Thoracic aorta (tissue), 2 donors: ENCODE measurements at regions not wholly inside any gene's neighbourhood (a gene's known extent, or its start where the extent isn't known, plus 50 kb on each side); places are given as distances from the start of the nearest gene placed in this dataset.
A peak's percentile ranks its signal among the peaks of the same experiment; 100 is the strongest.

Experiments
- ATAC-seq: fragments of 150-250 bp; one replicate; pipeline ENCODE4 v1.8.0; 2017; ENCODE audit warnings: low read depth; ENCODE audit not compliant: insufficient number of reproducible peaks, low FRiP score
- DNase-seq: peaks from one replicate; pipeline ENCODE4 v3.0.0-alpha.2; 2020; ENCODE audit warnings: low spot score
- H3K27ac ChIP-seq, 2 donors: fragments of 200-600 bp; sonication (generic); 1 replicate in 1 of 2; 2 replicates in 1 of 2; pipeline ENCODE4 v1.5.1; 2016; ENCODE audit warnings: mild to moderate bottlenecking in 2 of 2, moderate library complexity in 2 of 2
- H3K27me3 ChIP-seq: fragments of 200-600 bp; sonication (generic); replicated peaks from 2 replicates; pipeline ENCODE4 v1.6.0; 2016; ENCODE audit warnings: mild to moderate bottlenecking; ENCODE audit not compliant: insufficient read depth
- H3K36me3 ChIP-seq: fragments of 200-600 bp; sonication (generic); one replicate; pipeline ENCODE4 v1.5.1; 2016
- H3K4me1 ChIP-seq, 2 donors: fragments of 200-600 bp; sonication (generic); 1 replicate in 1 of 2; 2 replicates in 1 of 2; pipeline versions ENCODE4 v1.5.1 to v1.6.0; 2016; ENCODE audit warnings: low read depth in 2 of 2, mild to moderate bottlenecking in 1 of 2; ENCODE audit not compliant: control insufficient read depth in 1 of 2
- H3K4me3 ChIP-seq: fragments of 200-600 bp; sonication (generic); 2 replicates; pipeline ENCODE4 v1.5.1; 2016; ENCODE audit warnings: mild to moderate bottlenecking
- H3K9me3 ChIP-seq: fragments of 200-600 bp; sonication (generic); 2 replicates; pipeline ENCODE4 v1.5.1; 2016
- TF ChIP-seq, protein P1 (sequence below): fragments of 200-600 bp; sonication (generic); IDR thresholded peaks from one replicate; pipeline ENCODE4 v1.5.1; 2019; ENCODE audit warnings: antibody characterized with exemption

DNA sequence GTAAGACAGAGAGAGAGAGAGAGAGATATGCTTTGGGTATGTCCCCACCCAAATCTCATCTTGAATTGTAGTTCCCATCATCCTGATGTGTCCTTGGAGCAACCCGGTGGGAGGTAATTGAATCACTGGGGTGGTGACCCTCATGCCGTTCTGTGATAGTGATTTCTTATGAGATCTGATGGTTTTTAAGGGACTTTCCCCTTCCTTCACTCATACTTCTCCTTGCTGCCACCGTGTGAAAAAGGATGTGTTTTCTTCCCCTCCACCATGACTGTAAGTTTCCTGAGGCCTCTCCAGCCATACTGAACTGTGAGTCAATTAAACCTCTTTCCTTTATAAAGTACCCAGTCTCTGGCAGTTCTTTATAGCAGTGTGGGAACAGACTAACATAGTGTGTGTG lies 60.3 kb downstream of the EOMES start:
- Histone ChIP-seq H3K36me3 (no peaks in the 10 kb centered on the region), H3K4me3 (no peak overlapping the region), H3K27ac (no peak overlapping the region), H3K4me1 (peaks cover 0 to 7% of the 10 kb centered on the region in 2 donors), H3K27me3 (no peaks in the 10 kb centered on the region), H3K9me3 (no peaks in the 10 kb centered on the region)
- ATAC-seq (no peak), DNase-seq (no peak)
- TF ChIP-seq, protein P1, sequence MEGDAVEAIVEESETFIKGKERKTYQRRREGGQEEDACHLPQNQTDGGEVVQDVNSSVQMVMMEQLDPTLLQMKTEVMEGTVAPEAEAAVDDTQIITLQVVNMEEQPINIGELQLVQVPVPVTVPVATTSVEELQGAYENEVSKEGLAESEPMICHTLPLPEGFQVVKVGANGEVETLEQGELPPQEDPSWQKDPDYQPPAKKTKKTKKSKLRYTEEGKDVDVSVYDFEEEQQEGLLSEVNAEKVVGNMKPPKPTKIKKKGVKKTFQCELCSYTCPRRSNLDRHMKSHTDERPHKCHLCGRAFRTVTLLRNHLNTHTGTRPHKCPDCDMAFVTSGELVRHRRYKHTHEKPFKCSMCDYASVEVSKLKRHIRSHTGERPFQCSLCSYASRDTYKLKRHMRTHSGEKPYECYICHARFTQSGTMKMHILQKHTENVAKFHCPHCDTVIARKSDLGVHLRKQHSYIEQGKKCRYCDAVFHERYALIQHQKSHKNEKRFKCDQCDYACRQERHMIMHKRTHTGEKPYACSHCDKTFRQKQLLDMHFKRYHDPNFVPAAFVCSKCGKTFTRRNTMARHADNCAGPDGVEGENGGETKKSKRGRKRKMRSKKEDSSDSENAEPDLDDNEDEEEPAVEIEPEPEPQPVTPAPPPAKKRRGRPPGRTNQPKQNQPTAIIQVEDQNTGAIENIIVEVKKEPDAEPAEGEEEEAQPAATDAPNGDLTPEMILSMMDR = no peak

DNA sequence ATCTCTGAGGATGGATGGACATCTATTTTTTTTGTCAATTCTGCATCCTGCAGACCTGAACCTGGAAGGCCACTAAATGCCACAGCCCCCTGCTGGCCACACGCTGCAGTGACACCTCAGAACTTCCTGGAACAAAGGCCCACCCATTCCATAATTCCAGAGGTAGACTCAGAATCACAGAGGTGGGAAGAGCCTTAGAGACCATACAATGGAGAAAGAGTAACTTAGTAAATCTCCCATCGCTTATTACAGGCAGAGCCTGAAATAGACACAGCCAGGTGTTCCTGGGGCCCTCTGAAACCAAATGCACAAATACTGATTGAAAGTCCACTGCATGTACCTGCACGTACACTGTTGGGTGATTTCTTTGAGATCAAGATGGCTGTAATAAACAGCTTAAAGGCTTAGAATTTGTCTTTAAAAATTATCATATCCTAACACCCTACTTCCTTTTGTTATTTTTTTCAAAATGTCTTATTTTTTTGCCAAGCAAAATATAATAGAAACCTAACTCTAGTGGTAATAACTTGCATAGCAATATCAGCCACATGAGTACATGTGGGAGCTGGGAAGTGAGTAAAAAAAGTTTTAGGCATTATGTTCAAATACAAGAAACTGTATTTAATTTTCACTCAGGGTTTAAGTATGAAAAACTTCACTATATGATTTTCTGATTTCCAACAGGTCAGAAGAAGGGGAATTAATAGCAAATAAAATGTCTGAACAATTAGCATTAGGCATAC lies 62.7 kb downstream of the EOMES start:
- Histone ChIP-seq H3K27ac (no peak overlapping the region), H3K27me3 (no peaks in the 10 kb centered on the region), H3K4me3 (no peak overlapping the region), H3K36me3 (no peaks in the 10 kb centered on the region), H3K4me1 (no peaks in the 10 kb centered on the region), H3K9me3 (no peaks in the 10 kb centered on the region)
- TF ChIP-seq, protein P1 = peak; percentile 73
- no peak for ATAC-seq
- DNase-seq = no peak

DNA sequence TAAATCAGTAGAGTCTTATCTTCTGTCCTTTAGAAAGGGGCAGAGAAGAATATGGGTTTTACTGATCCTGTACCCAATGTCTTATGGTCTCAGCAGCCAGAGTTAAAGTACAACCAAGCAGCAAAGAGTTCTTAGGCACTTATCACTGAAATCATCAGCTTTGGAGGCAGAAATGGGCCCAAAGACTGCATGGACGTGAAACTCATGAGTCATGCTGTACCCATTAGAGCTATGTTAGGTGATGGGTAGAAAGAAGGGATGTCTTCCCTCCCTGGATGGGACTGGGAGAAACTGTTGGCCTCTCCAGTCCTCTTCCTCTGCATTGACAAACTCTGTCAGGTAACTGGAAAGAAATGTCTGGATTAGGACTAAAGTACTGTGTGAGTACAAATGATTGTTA lies 63.4 kb downstream of the EOMES start:
- TF ChIP-seq, protein P1 = no peak
- H3K9me3 ChIP-seq = no peaks in the 10 kb centered on the region
- DNase-seq = no peak
- ATAC-seq = no peak
- no peaks in the 10 kb centered on the region for H3K4me1 ChIP-seq
- H3K4me3 ChIP-seq = no peak overlapping the region
- H3K27me3 ChIP-seq = no peaks in the 10 kb centered on the region
- H3K27ac ChIP-seq = no peak overlapping the region
- H3K36me3 ChIP-seq = no peaks in the 10 kb centered on the region

DNA sequence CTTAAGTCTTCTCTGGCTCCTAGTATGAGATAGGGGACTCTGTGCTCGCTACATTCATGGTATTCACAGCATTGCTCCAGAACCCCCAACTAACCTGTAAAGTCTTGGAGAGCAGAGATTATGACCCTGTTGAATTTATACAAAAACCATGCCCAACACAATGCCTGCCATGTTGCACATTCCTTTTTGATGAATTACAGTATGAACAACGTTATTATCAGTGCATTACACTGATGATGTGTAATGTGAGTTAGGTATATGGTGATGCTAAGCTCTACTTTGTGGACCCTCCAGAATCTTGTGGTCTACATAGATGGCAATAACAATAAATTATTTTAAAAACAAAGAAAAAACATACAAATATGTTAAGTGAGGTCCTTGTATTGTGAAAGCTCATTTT lies 64.3 kb downstream of the EOMES start:
- ATAC-seq (no peak), DNase-seq (no peak)
- Histone ChIP-seq H3K4me1 (no peaks in the 10 kb centered on the region), H3K9me3 (no peaks in the 10 kb centered on the region), H3K36me3 (no peaks in the 10 kb centered on the region), H3K4me3 (no peak overlapping the region), H3K27ac (no peak overlapping the region), H3K27me3 (no peaks in the 10 kb centered on the region)
- TF ChIP-seq, protein P1 = no peak

DNA sequence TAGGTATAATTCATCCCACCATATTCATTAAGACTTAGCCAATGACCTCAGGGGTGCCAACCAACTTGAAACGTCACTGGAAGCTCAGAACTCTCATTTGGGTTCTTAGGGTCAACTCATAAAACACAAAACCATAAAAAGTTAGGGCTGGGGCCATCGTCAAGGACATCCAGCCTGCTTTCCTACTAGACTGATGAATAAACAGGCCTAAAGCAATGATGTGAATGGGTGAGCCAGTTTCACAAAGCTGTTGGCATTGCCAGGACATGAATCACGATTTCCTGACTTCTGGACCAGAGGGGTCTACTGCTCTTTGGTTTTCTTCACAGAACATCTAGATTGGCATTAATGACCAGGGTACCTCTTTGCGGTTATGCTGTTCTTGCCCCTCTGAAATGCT lies 64.7 kb downstream of the EOMES start:
- ATAC-seq (no peak), DNase-seq (no peak)
- Histone ChIP-seq H3K27me3 (no peaks in the 10 kb centered on the region), H3K27ac (no peak overlapping the region), H3K4me1 (no peaks in the 10 kb centered on the region), H3K4me3 (no peak overlapping the region), H3K9me3 (no peaks in the 10 kb centered on the region), H3K36me3 (no peaks in the 10 kb centered on the region)
- TF ChIP-seq, protein P1 = no peak
